H9 (cell line): ENCODE measurements at regions not wholly inside any gene's neighbourhood (a gene's known extent, or its start where the extent isn't known, plus 50 kb on each side); places are given as distances from the start of the nearest gene placed in this dataset.

Source experiments
- DNase-seq: peaks from one replicate; pipeline ENCODE4 v3.0.0-alpha.2; 2017
- H2AFZ ChIP-seq: one replicate; pipeline ENCODE4 v1.6.1; 2013; ENCODE audit warnings: mild to moderate bottlenecking, low read length, control low read depth, moderate library complexity
- H2AK5ac ChIP-seq: 2 replicates; pipeline ENCODE4 v1.6.1; 2013; ENCODE audit warnings: low read length, control low read depth, mixed read lengths; ENCODE audit not compliant: insufficient read length
- H2BK120ac ChIP-seq: one replicate; pipeline ENCODE4 v1.6.1; 2013; ENCODE audit warnings: low read depth, mild to moderate bottlenecking, low read length, control low read depth, inconsistent platforms; ENCODE audit not compliant: poor library complexity, severe bottlenecking
- H2BK12ac ChIP-seq: 2 replicates; pipeline ENCODE4 v1.6.1; 2013; ENCODE audit warnings: low read length, control low read depth, mixed read lengths, low read depth; ENCODE audit not compliant: insufficient read length
- H2BK15ac ChIP-seq: 2 replicates; pipeline ENCODE4 v1.6.1; 2013; ENCODE audit warnings: low read depth, low read length, control low read depth
- H2BK20ac ChIP-seq: one replicate; pipeline ENCODE4 v1.6.1; 2013; ENCODE audit warnings: low read depth, mild to moderate bottlenecking, low read length, control low read depth, inconsistent platforms; ENCODE audit not compliant: poor library complexity, severe bottlenecking
- H2BK5ac ChIP-seq: 2 replicates; pipeline ENCODE4 v1.6.1; 2013; ENCODE audit warnings: low read length, control low read depth, mixed read lengths; ENCODE audit not compliant: insufficient read length
- H3K14ac ChIP-seq: 2 replicates; pipeline ENCODE4 v1.6.1; 2013; ENCODE audit warnings: low read length, control low read depth; ENCODE audit not compliant: insufficient read depth
- H3K18ac ChIP-seq: 2 replicates; pipeline ENCODE4 v1.6.1; 2013; ENCODE audit warnings: low read depth, mild to moderate bottlenecking, mixed read lengths, low read length, control low read depth; ENCODE audit not compliant: insufficient read length
- H3K23ac ChIP-seq: 2 replicates; pipeline ENCODE4 v1.6.1; 2013; ENCODE audit warnings: low read length, control low read depth, mixed read lengths, low read depth; ENCODE audit not compliant: insufficient read length
- H3K23me2 ChIP-seq: 2 replicates; pipeline ENCODE4 v1.6.1; 2013; ENCODE audit warnings: low read depth, mild to moderate bottlenecking, mixed read lengths, low read length, control low read depth; ENCODE audit not compliant: insufficient read length, poor library complexity, severe bottlenecking
- H3K27ac ChIP-seq: 2 replicates; pipeline ENCODE4 v1.5.1; 2013; ENCODE audit warnings: low read length, control low read depth, mixed read lengths, low read depth; ENCODE audit not compliant: insufficient read length
- H3K27me3 ChIP-seq: 2 replicates; pipeline ENCODE4 v1.6.1; 2013; ENCODE audit warnings: low read length, control low read depth, inconsistent platforms; ENCODE audit not compliant: insufficient read depth
- H3K4ac ChIP-seq: 2 replicates; pipeline ENCODE4 v1.6.1; 2013; ENCODE audit warnings: low read depth, mild to moderate bottlenecking, control low read depth, inconsistent platforms, low read length, moderate library complexity
- H3K4me1 ChIP-seq: 2 replicates; pipeline ENCODE4 v1.6.1; 2013; ENCODE audit warnings: low read length, control low read depth, inconsistent platforms; ENCODE audit not compliant: insufficient read depth
- H3K4me2 ChIP-seq: 2 replicates; pipeline ENCODE4 v1.6.1; 2013; ENCODE audit warnings: low read length, control low read depth, mixed read lengths; ENCODE audit not compliant: insufficient read length, insufficient read depth
- H3K56ac ChIP-seq: 2 replicates; pipeline ENCODE4 v1.6.1; 2013; ENCODE audit warnings: low read depth, mild to moderate bottlenecking, mixed read lengths, low read length, control low read depth; ENCODE audit not compliant: insufficient read length
- H3K79me1 ChIP-seq: 2 replicates; pipeline ENCODE4 v1.6.1; 2013; ENCODE audit warnings: low read depth, mild to moderate bottlenecking, moderate library complexity, low read length, control low read depth, inconsistent platforms; ENCODE audit not compliant: insufficient read depth, poor library complexity, severe bottlenecking
- H3K79me2 ChIP-seq: 2 replicates; pipeline ENCODE4 v1.6.1; 2013; ENCODE audit warnings: low read length, control low read depth, inconsistent platforms; ENCODE audit not compliant: insufficient read depth
- H3K9ac ChIP-seq: 2 replicates; pipeline ENCODE4 v1.6.1; 2013; ENCODE audit warnings: low read length, control low read depth, mixed read lengths; ENCODE audit not compliant: insufficient read length; ENCODE audit errors: extremely low read depth
- H3K9me3 ChIP-seq: one replicate; pipeline ENCODE4 v1.6.1; 2013; ENCODE audit warnings: low read depth, low read length, inconsistent platforms; ENCODE audit not compliant: control insufficient read depth
- H3T11ph ChIP-seq: one replicate; pipeline ENCODE4 v1.6.1; 2013; ENCODE audit warnings: mild to moderate bottlenecking, low read length, control low read depth, inconsistent platforms
- H4K20me1 ChIP-seq: one replicate; pipeline ENCODE4 v1.6.1; 2013; ENCODE audit not compliant: control insufficient read depth, insufficient read length, insufficient read depth
- H4K5ac ChIP-seq: 2 replicates; pipeline ENCODE4 v1.6.1; 2013; ENCODE audit warnings: low read depth, mild to moderate bottlenecking, mixed read lengths, low read length, control low read depth; ENCODE audit not compliant: insufficient read length
- H4K8ac ChIP-seq: replicated peaks from 2 replicates; pipeline ENCODE4 v1.6.1; 2013; ENCODE audit warnings: low read length, control low read depth, mixed read lengths, low read depth; ENCODE audit not compliant: insufficient read length
- H4K91ac ChIP-seq: 2 replicates; pipeline ENCODE4 v1.6.1; 2013; ENCODE audit warnings: low read depth, mild to moderate bottlenecking, moderate library complexity, mixed read lengths, low read length, control low read depth; ENCODE audit not compliant: insufficient read length
- H3K27ac Mint-ChIP-seq, 3 experiments: 2 replicates in 2 of 3; 3 replicates in 1 of 3; pipeline ENCODE4 v1.8.0; 2020 to 2021; ENCODE audit warnings: mixed read lengths in 3 of 3, mild to moderate bottlenecking in 1 of 3, moderate library complexity in 1 of 3
- H3K27me3 Mint-ChIP-seq: 2 replicates; pipeline ENCODE4 v1.8.0; 2021; ENCODE audit warnings: low read depth, mild to moderate bottlenecking, moderate library complexity, mixed read lengths
- H3K36me3 Mint-ChIP-seq, 3 experiments: 2 replicates in 2 of 3; 3 replicates in 1 of 3; pipeline ENCODE4 v1.8.0; 2020 to 2021; ENCODE audit warnings: low read depth in 3 of 3, mixed read lengths in 3 of 3; ENCODE audit not compliant: insufficient read depth in 1 of 3
- H3K4me1 Mint-ChIP-seq, 2 experiments: 2 replicates each; pipeline ENCODE4 v1.8.0; 2020; ENCODE audit warnings: mixed read lengths in 2 of 2
- H3K4me3 Mint-ChIP-seq, 2 experiments: 2 replicates in 1 of 2; 3 replicates in 1 of 2; pipeline ENCODE4 v1.8.0; 2020 to 2021; ENCODE audit warnings: mild to moderate bottlenecking in 2 of 2, mixed read lengths in 2 of 2, moderate library complexity in 1 of 2
- H3K9me3 Mint-ChIP-seq, 2 experiments: 2 replicates in 1 of 2; 3 replicates in 1 of 2; pipeline ENCODE4 v1.8.0; 2020; ENCODE audit warnings: mild to moderate bottlenecking in 2 of 2, mixed read lengths in 2 of 2, moderate library complexity in 1 of 2
- TF ChIP-seq, protein P1 (sequence below): fragments of 200-600 bp; sonication (generic); conservative IDR thresholded peaks from 3 replicates; pipeline ENCODE4 v1.8.0; 2021; ENCODE audit warnings: antibody characterized with exemption, mild to moderate bottlenecking

DNA sequence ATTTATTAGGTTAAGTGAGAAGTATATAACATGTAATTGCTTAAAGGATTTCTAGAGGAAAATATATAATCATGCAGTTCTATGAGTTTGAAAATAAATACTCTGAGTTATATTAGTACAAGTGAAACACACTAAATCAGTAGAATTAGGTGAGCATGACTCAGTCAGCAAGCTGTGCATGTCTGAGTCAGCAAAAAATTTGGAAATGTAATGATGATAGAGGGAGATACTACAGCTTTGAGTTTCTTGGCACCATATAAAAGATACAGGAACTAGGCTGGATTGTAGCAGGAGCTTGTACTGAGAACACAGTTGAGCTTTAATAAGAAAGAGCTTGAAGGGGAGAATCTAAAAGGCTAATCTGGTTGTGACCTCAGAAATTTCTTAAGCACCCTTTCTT lies 1224.6 kb downstream of the CDH8 start:
- no peak overlapping the region for H3K4me2 ChIP-seq

More for the DNA sequence above, 1224.6 kb downstream of the CDH8 start:
- Histone ChIP-seq H2BK12ac (no peak overlapping the region), H2AFZ (no peak overlapping the region), H4K8ac (no peak overlapping the region), H3K18ac (no peak overlapping the region), H4K20me1 (no peaks in the 10 kb centered on the region), H3T11ph (no peak overlapping the region), H3K14ac (no peak overlapping the region), H2BK20ac (no peak overlapping the region), H3K4ac (no peak overlapping the region), H3K27ac (no peak overlapping the region), H3K79me1 (no peaks in the 10 kb centered on the region), H2BK15ac (no peak overlapping the region), H3K23ac (no peak overlapping the region), H4K91ac (no peak overlapping the region), H3K9ac (no peak overlapping the region), H3K56ac (no peak overlapping the region), H2BK120ac (no peak overlapping the region), H3K9me3 (no peaks in the 10 kb centered on the region), H2BK5ac (no peak overlapping the region), H4K5ac (no peak overlapping the region), H3K23me2 (no peaks in the 10 kb centered on the region), H3K27me3 (no peaks in the 10 kb centered on the region), H3K4me1 (no peaks in the 10 kb centered on the region), H3K79me2 (no peaks in the 10 kb centered on the region), H2AK5ac (no peak overlapping the region)
- Mint-ChIP-seq H3K27ac (no peak overlapping the region), H3K27me3 (no peaks in the 10 kb centered on the region), H3K36me3 (no peaks in the 10 kb centered on the region), H3K4me3 (no peak overlapping the region), H3K4me1 (no peaks in the 10 kb centered on the region), H3K9me3 (0 out of 5 replicates have a peak, but pooled peaks cover 0 to 2% of the 10 kb centered on the region in 2 experiments)
- DNase-seq = no peak
- TF ChIP-seq, protein P1, sequence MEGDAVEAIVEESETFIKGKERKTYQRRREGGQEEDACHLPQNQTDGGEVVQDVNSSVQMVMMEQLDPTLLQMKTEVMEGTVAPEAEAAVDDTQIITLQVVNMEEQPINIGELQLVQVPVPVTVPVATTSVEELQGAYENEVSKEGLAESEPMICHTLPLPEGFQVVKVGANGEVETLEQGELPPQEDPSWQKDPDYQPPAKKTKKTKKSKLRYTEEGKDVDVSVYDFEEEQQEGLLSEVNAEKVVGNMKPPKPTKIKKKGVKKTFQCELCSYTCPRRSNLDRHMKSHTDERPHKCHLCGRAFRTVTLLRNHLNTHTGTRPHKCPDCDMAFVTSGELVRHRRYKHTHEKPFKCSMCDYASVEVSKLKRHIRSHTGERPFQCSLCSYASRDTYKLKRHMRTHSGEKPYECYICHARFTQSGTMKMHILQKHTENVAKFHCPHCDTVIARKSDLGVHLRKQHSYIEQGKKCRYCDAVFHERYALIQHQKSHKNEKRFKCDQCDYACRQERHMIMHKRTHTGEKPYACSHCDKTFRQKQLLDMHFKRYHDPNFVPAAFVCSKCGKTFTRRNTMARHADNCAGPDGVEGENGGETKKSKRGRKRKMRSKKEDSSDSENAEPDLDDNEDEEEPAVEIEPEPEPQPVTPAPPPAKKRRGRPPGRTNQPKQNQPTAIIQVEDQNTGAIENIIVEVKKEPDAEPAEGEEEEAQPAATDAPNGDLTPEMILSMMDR = no peak
